CMK (cell line): ENCODE measurements at regions not wholly inside any gene's neighbourhood (a gene's known extent, or its start where the extent isn't known, plus 50 kb on each side); places are given as distances from the start of the nearest gene placed in this dataset.
A peak's percentile ranks its signal among the peaks of the same experiment; 100 is the strongest.
"Not testable (repeated sequence)": the region's sequence is repeated elsewhere in the genome, so short reads cannot be mapped to it uniquely, and the experiment has no call there.

Source experiments
- DNase-seq: peaks from one replicate; pipeline ENCODE4 v3.0.0-alpha.2; 2010; ENCODE audit warnings: low read depth

DNA sequence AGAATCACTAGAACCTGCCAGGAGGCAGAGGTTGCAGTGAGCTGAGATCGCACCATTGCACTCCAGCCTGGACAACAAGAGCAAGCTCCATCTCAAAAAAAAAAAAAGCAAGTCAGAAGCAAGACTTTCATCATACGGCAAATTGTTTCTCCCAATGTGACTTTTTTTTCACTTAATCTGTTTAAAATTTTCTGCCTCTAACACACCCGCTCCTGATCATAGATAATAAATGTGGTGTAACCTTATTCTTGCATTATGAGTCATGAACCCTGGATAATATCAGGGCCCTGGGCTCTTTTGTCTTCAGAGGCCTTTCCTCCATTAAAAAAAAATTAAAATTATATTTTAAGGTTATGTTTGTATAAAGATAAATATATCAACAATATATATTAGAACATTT is 111.4 kb upstream of the JCAD start:
- DNase-seq = no peak

DNA sequence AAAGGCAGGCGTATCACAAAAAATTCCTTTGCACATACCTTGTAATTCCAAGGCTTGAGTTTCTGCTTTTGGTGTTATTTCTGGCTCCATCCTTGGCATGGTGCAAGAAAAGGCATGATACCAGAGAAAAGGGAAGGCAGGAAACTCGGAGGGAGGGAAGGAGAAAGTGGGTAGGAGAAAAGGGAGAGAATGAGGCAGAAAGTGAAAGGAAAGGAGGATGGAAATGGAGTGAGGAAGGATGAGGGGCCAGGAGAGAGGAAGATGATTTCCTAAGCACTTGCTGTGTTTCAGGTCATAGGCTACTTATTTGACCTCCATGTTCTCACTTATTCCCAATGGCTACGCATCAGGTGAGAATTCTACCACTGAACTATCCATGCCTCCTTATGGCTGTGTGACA is 110.8 kb upstream of the JCAD start:
- no peak for DNase-seq

DNA sequence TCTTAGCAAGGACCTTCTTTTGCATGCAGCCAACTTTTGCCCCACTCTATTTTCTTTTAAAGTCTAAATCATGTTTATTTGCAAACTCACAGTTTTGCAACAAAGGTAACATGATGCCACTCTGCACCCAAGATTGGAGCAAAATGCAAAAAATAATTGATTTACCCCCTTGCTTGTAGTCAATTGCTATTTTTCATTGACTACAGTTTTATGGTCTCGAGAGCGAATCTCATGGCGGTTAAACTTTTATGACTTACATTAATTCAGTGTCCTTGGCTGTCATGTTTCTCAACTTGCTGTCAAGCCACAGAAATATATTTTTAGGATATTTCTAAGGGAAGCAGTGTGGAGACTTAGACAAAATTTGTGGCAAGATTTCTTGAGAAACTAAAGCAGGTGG is 110.0 kb upstream of the JCAD start:
- no peak for DNase-seq

DNA sequence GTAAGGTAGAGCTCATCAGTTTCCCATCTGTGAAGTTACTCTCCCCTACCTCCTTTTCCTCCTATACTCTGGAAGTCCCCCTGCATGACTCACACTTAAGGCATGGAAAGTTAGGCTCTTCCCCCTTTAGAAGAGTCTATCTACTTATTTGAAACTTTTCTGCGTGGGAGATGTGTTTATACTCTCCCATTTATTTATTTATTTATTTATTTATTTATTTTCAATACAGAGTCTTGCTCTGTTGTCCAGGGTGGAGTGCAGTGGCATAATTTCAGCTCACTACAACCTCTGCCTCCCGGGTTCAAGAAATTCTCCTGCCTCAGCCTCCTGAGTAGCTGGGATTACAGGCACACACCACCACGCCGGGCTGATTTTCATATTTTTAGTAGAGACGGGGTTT is 107.5 kb upstream of the JCAD start:
- no peak for DNase-seq

DNA sequence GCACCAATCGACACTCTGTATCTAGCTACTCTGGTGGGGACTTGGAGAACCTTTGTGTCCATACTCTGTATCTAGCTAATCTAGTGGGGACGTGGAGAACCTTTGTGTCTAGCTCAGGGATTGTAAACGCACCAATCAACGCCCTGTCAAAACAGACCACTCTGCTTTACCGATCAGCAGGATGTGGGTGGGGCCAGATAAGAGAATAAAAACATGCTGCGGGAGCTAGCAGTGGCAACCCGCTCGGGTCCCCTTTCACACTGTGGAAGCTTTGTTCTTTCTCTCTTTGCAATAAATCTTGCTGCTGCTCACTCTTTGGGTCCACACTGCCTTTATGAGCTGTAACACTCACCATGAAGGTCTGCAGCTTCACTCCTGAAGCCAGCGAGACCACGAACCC is 104.0 kb upstream of the JCAD start:
- DNase-seq = not testable (repeated sequence)

DNA sequence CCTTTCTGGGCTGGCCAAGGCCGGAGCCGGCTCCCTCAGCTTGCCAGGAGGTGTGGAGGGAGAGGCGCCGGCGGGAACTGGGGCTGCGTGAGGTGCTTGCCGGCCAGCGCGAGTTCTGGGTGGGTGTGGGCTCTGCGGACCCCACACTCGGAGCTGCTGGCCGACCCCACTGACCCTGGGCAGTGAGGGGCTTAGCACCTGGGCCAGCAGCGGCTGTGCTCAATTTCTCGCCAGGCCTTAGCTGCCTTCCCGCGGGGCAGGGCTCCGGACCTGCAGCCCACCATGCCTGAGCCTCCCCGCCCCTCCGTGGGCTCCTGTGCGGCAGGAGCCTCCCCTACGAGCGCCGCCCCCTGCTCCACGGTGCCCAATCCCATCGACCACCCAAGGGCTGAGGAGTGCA is 103.4 kb upstream of the JCAD start:
- not testable (repeated sequence) for DNase-seq

DNA sequence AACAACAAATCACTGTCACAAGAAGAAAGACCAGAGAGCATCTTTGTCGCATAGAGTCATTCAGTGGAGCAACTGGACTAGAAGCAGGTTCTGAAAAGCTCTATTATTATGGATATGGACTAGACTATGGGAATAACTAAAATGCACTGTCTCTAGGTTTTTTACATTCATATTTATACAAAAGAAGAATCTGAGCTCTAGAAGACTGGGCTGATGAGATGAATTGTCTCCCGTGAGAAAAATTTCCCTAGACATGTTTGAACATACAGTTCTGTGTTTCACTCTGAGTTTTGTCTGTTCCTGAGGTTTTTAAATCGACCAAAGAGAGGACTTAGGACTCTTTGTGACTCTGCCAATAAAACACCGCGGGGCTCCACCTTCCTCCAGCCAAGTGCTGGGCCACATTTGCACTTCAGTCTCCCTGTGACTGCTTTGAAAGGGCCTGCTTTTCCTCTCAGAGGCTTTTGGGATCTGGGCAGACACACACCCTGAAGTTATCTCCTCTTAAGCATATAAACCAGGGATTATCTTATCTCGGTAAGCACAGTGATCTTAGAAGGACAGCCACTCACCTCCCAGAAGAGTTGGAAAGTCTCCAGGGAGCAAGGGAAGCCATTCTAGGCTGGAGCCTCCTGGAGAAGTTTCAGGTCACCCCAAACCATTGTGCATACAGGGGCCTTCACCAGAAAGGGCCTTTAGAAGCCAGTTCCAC is 101.0 kb upstream of the JCAD start:
- DNase-seq = no peak

DNA sequence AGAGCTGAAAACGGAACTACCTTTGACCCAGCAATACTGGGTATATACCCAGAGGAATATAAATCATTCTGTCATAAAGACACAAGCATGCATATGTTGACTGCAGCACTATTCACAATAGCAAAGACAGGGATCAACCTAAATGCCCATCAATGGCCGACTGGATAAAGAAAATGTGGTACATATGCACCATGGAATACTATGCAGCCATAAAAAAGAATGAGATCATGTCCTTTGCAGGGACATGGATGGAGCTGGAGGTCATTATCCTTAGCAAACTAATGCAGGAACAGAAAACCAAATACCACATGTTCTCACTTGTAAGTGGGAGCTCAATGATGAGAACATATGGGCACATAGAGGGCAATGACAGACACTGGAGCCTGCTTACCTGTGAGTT is 100.2 kb upstream of the JCAD start:
- not testable (repeated sequence) for DNase-seq

DNA sequence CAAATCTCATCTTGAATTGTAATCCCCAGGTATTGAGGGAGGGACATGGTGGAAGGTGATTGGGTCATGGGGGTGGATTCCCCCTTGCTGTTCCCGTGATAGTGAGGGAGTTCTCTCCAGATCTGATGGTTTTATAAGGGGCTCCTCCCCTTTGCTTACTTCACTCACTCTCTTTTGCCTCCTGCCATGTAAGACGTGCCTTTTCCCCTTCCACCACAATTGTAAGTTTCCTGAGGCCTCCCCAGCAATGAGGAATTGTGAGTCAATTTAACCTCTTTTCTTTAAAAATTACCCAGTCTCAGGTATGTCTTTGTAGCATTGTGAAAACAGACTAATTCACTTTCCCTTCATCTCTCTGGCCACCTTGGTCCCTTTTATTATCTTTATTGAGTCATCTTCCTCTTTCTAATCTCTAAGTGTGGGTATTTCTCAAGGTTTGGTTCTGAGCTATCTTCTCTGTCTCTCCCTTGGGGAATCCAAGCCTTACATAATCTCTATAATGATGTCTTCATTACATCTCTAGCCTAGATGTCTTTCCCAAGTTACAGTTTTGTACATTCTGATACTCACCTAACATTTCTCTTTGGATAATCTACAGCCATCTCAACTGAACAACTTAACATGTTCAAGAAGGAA is 99.1 kb upstream of the JCAD start:
- no peak for DNase-seq

DNA sequence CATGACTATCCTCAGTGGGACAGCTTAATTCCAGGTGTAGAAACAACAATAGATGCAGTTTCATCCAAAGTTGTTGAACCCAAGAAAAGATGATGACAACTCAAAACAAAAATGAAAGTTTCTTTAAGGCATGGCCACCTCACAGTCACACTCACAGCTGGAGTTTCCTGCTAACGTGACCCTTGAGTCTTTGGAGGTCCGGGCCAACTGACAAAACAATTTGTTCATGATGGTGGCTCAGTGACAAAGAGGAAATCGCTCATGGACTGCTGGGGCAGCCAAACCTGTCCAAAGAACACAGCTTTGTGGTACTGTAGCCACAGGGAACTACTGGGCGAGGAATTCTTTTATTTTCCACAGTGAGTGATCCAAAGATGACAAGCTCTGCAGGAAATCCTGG is 96.0 kb upstream of the JCAD start:
- no peak for DNase-seq

DNA sequence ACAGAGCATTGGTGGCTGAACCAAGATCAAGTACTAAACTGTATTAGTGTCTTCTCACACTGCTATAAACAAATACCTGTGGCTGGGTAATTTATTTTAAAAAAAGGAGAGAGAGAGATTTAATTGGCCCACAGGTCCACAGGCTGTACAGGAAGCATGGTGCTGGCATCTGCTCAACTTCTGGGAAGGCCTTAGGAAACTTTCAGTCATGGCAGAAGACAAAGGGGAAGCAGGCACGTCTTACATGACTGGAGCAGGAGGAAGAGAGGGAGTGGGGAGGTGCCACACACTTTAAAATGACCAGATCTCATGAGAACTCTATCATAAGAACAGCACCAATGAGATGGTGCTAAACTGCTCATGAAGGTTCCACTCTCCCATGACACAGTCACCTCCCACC is 95.2 kb upstream of the JCAD start:
- DNase-seq = no peak

DNA sequence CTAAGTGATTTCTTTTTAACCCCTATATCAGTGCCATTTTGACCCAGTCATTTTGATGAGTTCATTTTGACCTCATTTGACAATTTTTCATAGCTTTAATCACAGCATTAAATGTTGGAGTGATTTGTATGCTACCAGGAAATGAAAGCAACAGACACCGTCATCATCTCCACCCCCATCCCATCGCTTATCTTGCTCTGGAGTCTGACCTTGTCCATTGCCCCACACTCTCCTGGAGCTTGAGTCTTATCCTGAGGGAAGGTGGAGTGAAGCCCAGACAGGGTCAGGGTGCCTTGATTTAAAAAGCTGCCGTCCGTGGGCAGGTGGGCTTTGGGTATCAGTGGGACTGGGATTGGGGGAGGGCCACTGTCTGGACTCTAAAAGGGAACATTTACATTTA is 94.7 kb upstream of the JCAD start:
- DNase-seq = no peak

DNA sequence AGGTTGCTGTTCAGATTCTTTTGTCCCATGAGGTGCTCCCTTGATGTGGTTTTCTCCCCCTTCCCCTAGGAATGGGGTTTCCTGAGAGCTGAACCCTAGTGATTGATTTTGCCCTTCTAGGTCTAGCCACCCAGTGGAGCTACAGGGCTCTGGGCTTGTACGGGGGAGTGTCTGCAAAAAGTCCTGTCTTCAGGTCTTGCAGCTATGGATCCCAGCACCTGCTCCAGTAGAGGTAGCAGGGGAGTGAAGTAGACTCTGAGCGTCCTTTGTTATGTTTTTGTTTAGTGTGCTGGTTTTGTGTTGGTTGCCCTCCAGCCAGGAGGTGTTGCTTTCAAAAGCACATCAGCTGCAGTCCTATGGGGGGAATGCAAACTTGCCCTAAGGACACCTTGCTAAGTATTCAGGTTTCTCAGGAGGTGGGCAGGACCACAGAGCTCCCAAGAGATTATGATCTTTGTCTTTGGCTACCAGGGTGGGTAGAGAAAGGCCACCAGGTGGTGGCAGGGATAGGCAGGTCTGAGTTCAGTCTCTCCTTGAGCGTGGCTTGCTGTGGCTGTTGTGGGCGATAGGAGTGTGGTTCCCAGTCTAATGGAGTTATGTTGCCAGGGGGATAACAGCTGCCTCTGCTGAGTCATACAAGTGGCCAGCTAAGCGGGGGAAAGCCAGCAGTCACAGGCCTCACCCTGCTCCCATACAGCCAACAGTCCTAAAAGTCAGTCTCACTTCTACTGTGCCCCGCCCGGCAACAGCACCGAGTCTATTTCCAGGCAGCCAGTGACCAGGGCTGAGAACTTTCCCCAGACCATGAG is 92.4 kb upstream of the JCAD start:
- DNase-seq = peak; percentile 53

DNA sequence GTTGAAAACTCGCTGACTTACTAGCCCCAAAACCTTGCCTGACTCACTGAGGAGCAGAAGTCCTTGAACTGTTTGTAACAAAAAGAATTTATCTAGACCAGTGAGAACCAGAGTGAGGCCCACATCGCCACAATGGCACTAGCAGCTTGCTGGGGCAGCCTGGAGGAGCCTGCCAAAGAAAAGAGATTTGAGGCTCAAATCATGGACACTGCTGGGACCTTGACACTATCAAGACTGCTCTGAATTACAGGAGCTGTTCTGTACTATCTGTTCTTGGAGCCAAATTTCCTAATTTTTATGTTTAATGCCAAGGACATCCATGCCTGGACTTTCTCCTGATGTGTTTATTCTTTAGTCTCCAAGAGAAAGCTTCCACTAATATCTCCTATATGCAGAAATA is 82.0 kb upstream of the JCAD start:
- DNase-seq = no peak

DNA sequence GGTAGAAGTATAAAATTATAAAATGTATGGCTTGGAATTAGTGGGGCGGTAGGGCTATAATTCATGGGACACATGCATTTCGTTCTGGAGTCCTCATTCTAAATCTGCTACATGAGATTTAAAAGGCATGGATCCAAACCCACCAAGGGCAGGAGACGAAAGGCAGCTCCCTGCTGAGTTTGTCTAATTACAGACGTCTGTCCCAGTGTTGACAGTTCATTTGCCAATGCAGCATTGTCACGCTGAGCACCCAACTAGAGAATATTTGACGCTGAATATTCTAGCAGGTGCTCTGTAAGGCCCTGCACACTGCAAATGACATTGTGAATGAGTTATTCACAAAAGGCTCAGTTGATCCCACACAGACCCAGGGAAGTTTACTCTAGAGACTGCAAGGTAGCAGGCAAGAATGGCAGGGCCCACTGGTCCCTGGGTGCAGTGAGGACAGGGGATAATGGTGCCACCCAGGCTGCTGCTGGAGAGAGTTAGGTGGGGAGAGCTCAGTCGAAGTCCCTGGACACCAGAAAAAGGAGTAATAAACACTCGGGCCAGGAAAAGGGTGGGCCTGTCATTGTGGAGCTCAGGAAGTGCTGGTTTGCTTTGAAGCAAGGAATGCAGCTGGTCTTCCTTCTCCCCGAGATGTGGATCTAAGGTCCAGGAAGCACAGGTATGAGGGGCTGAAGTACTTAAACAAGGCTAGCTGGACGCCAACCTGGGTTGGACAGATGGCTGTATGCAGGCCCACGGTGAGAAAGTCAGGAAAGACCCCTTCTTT is 75.0 kb upstream of the JCAD start:
- no peak for DNase-seq

DNA sequence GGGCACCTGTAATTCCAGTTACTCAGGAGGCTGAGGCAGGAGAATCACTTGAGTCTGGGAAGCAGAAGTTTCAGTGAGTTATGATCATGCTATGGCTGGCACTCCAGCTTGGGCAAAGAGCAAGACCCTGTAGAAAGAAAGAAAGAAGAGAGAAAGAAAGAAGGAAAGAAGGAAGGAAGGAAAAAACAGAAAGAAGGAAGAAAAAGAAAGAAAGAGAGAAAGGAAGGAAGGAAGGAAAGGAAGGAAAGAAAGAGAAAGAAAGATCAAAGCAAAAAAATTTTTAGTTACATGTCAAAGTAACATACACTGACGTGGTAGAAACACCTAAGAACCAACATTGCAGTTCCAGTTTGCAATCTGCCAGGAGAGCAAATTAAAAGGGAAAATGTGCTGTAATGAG is 73.8 kb upstream of the JCAD start:
- no peak for DNase-seq

DNA sequence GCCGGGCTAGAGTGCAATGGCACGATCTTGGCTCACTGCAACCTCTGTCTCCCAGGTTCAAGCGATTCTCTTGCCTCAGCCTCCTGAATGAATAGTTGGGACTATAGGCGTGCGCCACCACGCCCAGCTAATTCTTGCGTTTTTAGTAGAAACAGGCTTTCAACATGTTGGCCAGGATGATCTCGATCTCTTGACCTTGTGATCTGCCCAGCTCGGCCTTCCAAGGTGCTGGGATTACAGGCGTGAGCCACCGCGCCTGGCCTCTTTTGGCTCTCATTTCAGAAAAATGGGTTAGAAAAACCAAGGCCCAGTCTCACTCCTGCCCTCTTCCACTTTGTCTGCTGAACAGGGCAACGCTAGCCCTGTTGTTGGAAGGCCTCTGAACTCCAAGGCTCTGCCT is 72.0 kb upstream of the JCAD start:
- not testable (repeated sequence) for DNase-seq

DNA sequence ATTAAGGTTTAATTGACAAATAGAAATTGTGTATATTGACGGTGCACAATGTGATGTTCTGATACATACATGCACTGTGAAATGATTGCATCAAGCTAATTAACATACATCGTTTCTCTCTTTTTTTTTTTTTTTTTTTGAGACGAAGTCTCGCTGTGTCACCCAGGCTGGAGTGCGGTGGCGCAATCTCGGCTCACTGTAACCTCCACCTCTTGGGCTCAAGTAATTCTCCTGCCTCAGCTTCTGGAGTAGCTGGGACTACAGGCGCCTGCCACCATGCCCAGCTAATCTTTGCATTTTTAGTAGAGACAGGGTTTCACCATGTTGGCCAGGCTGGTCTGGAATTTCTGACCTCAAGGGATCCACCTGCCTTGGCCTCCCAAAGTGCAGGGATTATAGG is 69.9 kb upstream of the JCAD start:
- DNase-seq = not testable (repeated sequence)

DNA sequence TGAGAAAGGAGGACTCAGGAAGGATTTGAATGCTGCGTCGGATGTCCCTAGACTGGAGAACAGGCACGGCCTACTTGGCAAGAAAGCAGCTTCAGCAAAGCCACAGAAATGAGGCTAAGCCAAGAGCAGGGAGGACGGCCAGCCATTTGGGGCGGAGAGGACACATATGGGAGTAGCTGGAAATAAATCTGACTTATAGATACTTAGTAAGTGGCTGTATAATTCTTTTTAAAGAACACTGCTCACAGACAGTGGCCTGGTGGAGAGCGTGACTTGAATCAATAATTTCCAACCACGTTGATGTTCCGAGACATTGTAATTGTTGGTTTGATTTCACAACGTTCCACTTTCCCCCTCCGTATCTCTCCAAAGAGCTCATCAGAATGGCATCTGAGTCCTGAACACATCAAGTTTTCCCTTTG is 67.7 kb upstream of the JCAD start:
- no peak for DNase-seq

DNA sequence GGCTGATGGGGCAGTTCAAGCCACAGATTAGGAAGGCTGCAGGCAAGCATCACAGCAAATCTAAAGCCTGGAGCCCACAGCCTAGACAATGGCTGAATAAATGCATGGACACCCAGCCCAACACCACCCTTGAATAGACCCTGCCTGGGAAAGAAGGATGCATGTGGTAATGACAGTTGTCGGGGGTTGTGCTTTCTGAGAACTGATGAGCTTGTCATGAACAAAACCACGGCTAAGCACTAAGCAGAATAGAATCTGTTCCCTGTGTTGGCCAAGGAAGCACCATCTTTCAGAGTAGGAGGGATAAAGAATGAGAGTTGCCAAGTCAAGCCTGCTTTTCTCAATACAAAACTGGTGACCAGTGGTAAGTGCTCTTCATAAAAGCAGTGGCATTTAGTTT is 66.1 kb upstream of the JCAD start:
- no peak for DNase-seq

DNA sequence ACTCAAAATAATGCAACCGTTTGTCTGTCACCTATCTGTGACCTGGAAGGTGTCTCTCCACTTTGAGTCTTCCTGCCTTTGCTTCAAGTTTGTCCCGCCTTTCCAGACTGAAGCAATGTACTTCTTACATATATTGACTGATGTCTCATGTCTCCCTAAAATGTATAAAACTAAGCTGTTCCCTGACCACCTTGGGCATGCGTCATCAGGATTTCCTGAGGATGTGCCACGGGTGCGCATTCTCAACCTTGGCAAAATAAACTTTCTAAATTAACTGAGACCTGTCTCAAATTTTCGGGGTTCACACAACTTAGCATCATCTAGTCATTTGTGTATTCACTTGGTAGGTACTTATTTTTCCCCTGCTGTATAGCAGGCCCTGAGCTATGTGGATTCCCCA is 65.3 kb upstream of the JCAD start:
- DNase-seq = no peak

DNA sequence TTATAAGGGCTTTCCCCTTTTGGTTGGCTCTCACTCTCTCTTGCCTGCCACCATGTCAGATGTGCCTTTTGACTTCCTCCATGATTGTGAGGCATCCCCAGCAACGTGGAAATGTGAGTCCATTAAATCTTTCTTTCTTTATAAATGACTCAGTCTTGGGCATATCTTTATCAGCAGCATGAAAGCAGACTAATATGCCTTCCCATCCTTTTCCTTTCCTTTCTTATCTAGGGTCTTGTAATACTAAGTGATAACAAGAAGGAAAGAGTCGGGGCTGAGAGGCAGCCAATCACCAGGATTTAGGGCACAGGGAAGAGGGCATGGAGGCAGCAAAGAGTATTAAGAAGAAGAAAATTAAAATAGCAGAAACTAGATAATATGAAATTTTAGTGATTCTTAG is 62.0 kb upstream of the JCAD start:
- DNase-seq = no peak

DNA sequence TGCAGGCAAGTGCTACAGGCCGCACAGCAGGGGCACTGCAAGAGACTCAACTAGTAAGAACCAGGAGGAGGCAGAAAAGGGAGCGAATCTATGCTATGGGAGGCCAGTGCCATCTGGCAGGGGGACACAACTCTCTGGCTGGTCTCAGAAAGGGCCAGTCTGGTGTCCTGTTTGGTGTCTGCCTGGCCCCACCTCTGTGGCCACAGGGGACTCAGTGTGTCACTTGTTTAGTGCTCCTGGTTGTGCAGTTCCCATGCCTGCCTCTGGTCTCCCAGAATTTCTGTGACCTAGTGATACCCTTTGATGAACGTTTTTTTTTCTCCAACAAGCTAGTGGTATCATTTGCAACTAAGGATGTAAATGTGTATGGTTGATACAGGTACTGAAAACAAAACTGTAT is 59.2 kb upstream of the JCAD start:
- no peak for DNase-seq
